ENCODE measurements at regions not wholly inside any gene's neighbourhood (a gene's known extent, or its start where the extent isn't known, plus 50 kb on each side); places are given as distances from the start of the nearest gene placed in this dataset.

- Histone ChIP-seq H3K4me3 (ENCODE audit: low read depth in 1 of 2, low read length in 1 of 2) (no peak overlapping the region), H3K27ac (no peak overlapping the region), H3K36me3 (no peaks in the 10 kb centered on the region), H3K9me3 (no peaks in the 10 kb centered on the region), H3K27me3 (no peaks in the 10 kb centered on the region), H3K4me1 (ENCODE audit: control insufficient read depth in 1 of 2, insufficient read depth in 1 of 2, low read depth in 1 of 2, low read length in 1 of 2) (no peaks in the 10 kb centered on the region)
- TF ChIP-seq CTCF (IDR thresholded peaks at IDR 0.05), result no peak
Observed at GRCh38 chr4:67158666-67159065, 386.6 kb downstream of the CENPC start.

GRCh38 chr4:67152976-67153375 is 392.3 kb downstream of the CENPC start:
- TF ChIP-seq CTCF (IDR thresholded peaks at IDR 0.05), result no peak
- no peaks in the 10 kb centered on the region for H3K36me3 ChIP-seq
- no peak overlapping the region for H3K4me3 ChIP-seq (ENCODE audit: low read depth in 1 of 2, low read length in 1 of 2)
- no peak overlapping the region for H3K27ac ChIP-seq
- H3K4me1 ChIP-seq (ENCODE audit: control insufficient read depth in 1 of 2, insufficient read depth in 1 of 2, low read depth in 1 of 2, low read length in 1 of 2), result no peaks in the 10 kb centered on the region
- no peaks in the 10 kb centered on the region for H3K27me3 ChIP-seq
- no peaks in the 10 kb centered on the region for H3K9me3 ChIP-seq

DNA sequence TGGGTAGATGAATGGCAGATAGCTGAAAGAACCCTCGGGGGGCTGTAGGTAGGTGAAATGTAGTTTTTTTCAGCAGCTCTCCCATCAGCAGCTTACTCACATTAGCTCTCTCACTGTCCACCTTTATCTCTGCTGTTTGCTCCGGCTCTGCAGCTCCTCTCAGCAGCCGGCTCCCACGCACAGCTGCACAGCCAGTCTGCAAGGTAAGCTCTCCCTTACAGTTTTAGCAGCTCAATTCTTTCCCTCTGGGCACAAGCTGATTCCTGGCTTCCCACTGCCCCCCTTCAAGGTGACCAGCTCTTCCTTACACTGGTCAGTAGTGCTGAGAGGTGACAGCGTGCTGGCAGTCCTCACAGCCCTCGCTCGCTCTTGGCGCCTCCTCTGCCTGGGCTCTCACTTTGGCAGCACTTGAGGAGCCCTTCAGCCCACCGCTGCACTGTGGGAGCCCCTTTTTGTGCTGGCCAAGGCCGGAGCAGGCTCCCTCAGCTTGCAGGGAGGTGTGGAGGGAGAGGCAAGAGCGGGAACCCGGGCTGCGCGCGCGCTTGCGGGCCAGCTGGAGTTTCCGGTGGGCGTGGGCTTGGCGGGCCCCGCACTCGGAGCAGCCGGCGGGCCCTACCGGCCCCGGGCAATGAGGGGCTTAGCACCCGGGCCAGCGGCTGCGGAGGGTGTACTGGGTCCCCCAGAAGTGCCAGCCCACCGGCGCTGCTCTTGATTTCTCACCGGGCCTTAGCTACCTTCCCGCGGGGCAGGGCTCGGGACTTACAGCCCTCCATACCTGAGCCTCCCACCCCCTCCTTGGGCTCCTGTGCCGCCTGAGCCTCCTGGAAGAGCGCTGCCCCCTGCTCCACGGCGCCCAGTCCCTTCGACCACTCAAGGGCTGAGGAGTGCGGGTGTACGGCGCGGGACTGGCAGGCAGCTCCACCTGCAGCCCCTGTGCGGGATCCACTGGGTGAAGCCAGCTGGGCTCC is 393.6 kb downstream of the CENPC start:
- no peaks in the 10 kb centered on the region for H3K9me3 ChIP-seq
- H3K36me3 ChIP-seq, result no peaks in the 10 kb centered on the region
- TF ChIP-seq CTCF (IDR thresholded peaks at IDR 0.05), result no peak
- H3K4me1 ChIP-seq (ENCODE audit: control insufficient read depth in 1 of 2, insufficient read depth in 1 of 2, low read depth in 1 of 2, low read length in 1 of 2), result no peaks in the 10 kb centered on the region
- H3K27me3 ChIP-seq, result no peaks in the 10 kb centered on the region
- no peak overlapping the region for H3K27ac ChIP-seq
- no peak overlapping the region for H3K4me3 ChIP-seq (ENCODE audit: low read depth in 1 of 2, low read length in 1 of 2)

GRCh38 chr4:67141586-67141985 is 403.7 kb downstream of the CENPC start:
- Histone ChIP-seq H3K27ac (no peak overlapping the region), H3K27me3 (no peaks in the 10 kb centered on the region), H3K4me1 (ENCODE audit: control insufficient read depth in 1 of 2, insufficient read depth in 1 of 2, low read depth in 1 of 2, low read length in 1 of 2) (no peaks in the 10 kb centered on the region), H3K36me3 (no peaks in the 10 kb centered on the region), H3K4me3 (ENCODE audit: low read depth in 1 of 2, low read length in 1 of 2) (no peak overlapping the region), H3K9me3 (no peaks in the 10 kb centered on the region)
- no peak for TF ChIP-seq CTCF (IDR thresholded peaks at IDR 0.05)

GRCh38 chr4:67134616-67135015 is 410.7 kb downstream of the CENPC start:
- H3K27ac ChIP-seq, result no peak overlapping the region
- H3K36me3 ChIP-seq, result no peaks in the 10 kb centered on the region
- no peak overlapping the region for H3K4me3 ChIP-seq (ENCODE audit: low read depth in 1 of 2, low read length in 1 of 2)
- H3K9me3 ChIP-seq, result no peaks in the 10 kb centered on the region
- H3K4me1 ChIP-seq (ENCODE audit: control insufficient read depth in 1 of 2, insufficient read depth in 1 of 2, low read depth in 1 of 2, low read length in 1 of 2), result no peaks in the 10 kb centered on the region
- no peak for TF ChIP-seq CTCF (IDR thresholded peaks at IDR 0.05)
- H3K27me3 ChIP-seq, result no peaks in the 10 kb centered on the region
